ENCODE measurements at regions not wholly inside any gene's neighbourhood (a gene's known extent, or its start where the extent isn't known, plus 50 kb on each side); places are given as distances from the start of the nearest gene placed in this dataset.
A peak's percentile ranks its signal among the peaks of the same experiment; 100 is the strongest.
"Not testable (repeated sequence)": the region's sequence is repeated elsewhere in the genome, so short reads cannot be mapped to it uniquely, and the experiment has no call there.

- DNase-seq (ENCODE audit: low read depth): no peak
Measured at GRCh38 chr13:83485101-83485500, 397.2 kb downstream of the SLITRK1 start.

GRCh38 chr13:83471011-83471410, 411.3 kb downstream of the SLITRK1 start:
- no peak for DNase-seq (ENCODE audit: low read depth)

GRCh38 chr13:83470133-83470797, 412.0 kb downstream of the SLITRK1 start:
- DNase-seq (ENCODE audit: low read depth): no peak

GRCh38 chr13:83453723-83454122, 428.6 kb downstream of the SLITRK1 start:
- DNase-seq (ENCODE audit: low read depth): no peak

GRCh38 chr13:83453300-83453699, 429.0 kb downstream of the SLITRK1 start:
- DNase-seq (ENCODE audit: low read depth): no peak

GRCh38 chr13:83452292-83452950, 429.9 kb downstream of the SLITRK1 start:
- DNase-seq (ENCODE audit: low read depth): no peak

GRCh38 chr13:83450591-83450990, 431.7 kb downstream of the SLITRK1 start:
- DNase-seq (ENCODE audit: low read depth): peak; percentile 47

- DNase-seq (ENCODE audit: low read depth): peak; percentile 89
Measured at GRCh38 chr13:83449668-83450395, 432.4 kb downstream of the SLITRK1 start.

GRCh38 chr13:83440465-83440864, 441.8 kb downstream of the SLITRK1 start:
- DNase-seq (ENCODE audit: low read depth): no peak

GRCh38 chr13:83439464-83439863, 442.8 kb downstream of the SLITRK1 start:
- not testable (repeated sequence) for DNase-seq (ENCODE audit: low read depth)

GRCh38 chr13:83423861-83424260, 458.4 kb downstream of the SLITRK1 start:
- no peak for DNase-seq (ENCODE audit: low read depth)

GRCh38 chr13:83423381-83423780, 458.9 kb downstream of the SLITRK1 start:
- DNase-seq (ENCODE audit: low read depth): no peak

GRCh38 chr13:83414393-83414792, 467.9 kb downstream of the SLITRK1 start:
- peak; percentile 16 for DNase-seq (ENCODE audit: low read depth)

- peak; percentile 12 for DNase-seq (ENCODE audit: low read depth)
Measured at GRCh38 chr13:83386609-83387008, 495.7 kb downstream of the SLITRK1 start.

- peak; percentile 69 for DNase-seq (ENCODE audit: low read depth)
Measured at GRCh38 chr13:83378908-83379307, 503.4 kb downstream of the SLITRK1 start.

GRCh38 chr13:83377491-83377890, 504.8 kb downstream of the SLITRK1 start:
- peak; percentile 89 for DNase-seq (ENCODE audit: low read depth)

- DNase-seq (ENCODE audit: low read depth): peak; percentile 15
Measured at GRCh38 chr13:83372786-83373185, 509.5 kb downstream of the SLITRK1 start.

GRCh38 chr13:83365723-83366122, 516.6 kb downstream of the SLITRK1 start:
- DNase-seq (ENCODE audit: low read depth): no peak

GRCh38 chr13:83355041-83355440, 527.2 kb downstream of the SLITRK1 start:
- DNase-seq (ENCODE audit: low read depth): no peak

GRCh38 chr13:83352391-83352790, 529.9 kb downstream of the SLITRK1 start:
- DNase-seq (ENCODE audit: low read depth): peak; percentile 7

- DNase-seq (ENCODE audit: low read depth): peak; percentile 55
Measured at GRCh38 chr13:83350569-83350968, 531.7 kb downstream of the SLITRK1 start.

- no peak for DNase-seq (ENCODE audit: low read depth)
Measured at GRCh38 chr13:83344518-83344917, 537.8 kb downstream of the SLITRK1 start.

GRCh38 chr13:83340170-83340569, 542.1 kb downstream of the SLITRK1 start:
- no peak for DNase-seq (ENCODE audit: low read depth)

All from iris pigment epithelial cell (primary cell).